HG03354 (cell line): ENCODE measurements at regions not wholly inside any gene's neighbourhood (a gene's known extent, or its start where the extent isn't known, plus 50 kb on each side); places are given as distances from the start of the nearest gene placed in this dataset.
"Not testable (repeated sequence)": the region's sequence is repeated elsewhere in the genome, so short reads cannot be mapped to it uniquely, and the experiment has no call there.

Source experiments
- ATAC-seq: cut with Tn5 transposase; IDR thresholded peaks from one replicate; pipeline ENCODE4 v1.9.1; 2021; ENCODE audit warnings: mild to moderate bottlenecking; ENCODE audit not compliant: unreplicated experiment, poor library complexity, severe bottlenecking

GRCh38 chr20:12744037-12744436 is 264.7 kb upstream of the SPTLC3 start:
- ATAC-seq = no peak

- ATAC-seq = no peak
Observed at GRCh38 chr20:12748359-12748994, 260.3 kb upstream of the SPTLC3 start.

GRCh38 chr20:12750221-12750620 is 258.6 kb upstream of the SPTLC3 start:
- ATAC-seq = no peak

- not testable (repeated sequence) for ATAC-seq
Observed at GRCh38 chr20:12752900-12753693, 255.7 kb upstream of the SPTLC3 start.

GRCh38 chr20:12753742-12754141 is 255.0 kb upstream of the SPTLC3 start:
- ATAC-seq = not testable (repeated sequence)

GRCh38 chr20:12759493-12759892 is 249.3 kb upstream of the SPTLC3 start:
- not testable (repeated sequence) for ATAC-seq

GRCh38 chr20:12762725-12763124 is 246.0 kb upstream of the SPTLC3 start:
- ATAC-seq = no peak

- ATAC-seq = no peak
Observed at GRCh38 chr20:12763406-12763805, 245.4 kb upstream of the SPTLC3 start.

GRCh38 chr20:12764053-12764452 is 244.7 kb upstream of the SPTLC3 start:
- no peak for ATAC-seq

GRCh38 chr20:12764851-12765250 is 243.9 kb upstream of the SPTLC3 start:
- no peak for ATAC-seq

GRCh38 chr20:12773936-12774335 is 234.8 kb upstream of the SPTLC3 start:
- ATAC-seq = no peak

- no peak for ATAC-seq
Observed at GRCh38 chr20:12775041-12775440, 233.7 kb upstream of the SPTLC3 start.

GRCh38 chr20:12777016-12777415 is 231.8 kb upstream of the SPTLC3 start:
- no peak for ATAC-seq

GRCh38 chr20:12786276-12786675 is 222.5 kb upstream of the SPTLC3 start:
- ATAC-seq = no peak

- ATAC-seq = no peak
Observed at GRCh38 chr20:12788632-12789299, 220.0 kb upstream of the SPTLC3 start.

- ATAC-seq = no peak
Observed at GRCh38 chr20:12790859-12791258, 217.9 kb upstream of the SPTLC3 start.

GRCh38 chr20:12798286-12798685 is 210.5 kb upstream of the SPTLC3 start:
- no peak for ATAC-seq

GRCh38 chr20:12808006-12808567 is 200.7 kb upstream of the SPTLC3 start:
- ATAC-seq = no peak

- no peak for ATAC-seq
Observed at GRCh38 chr20:12815231-12815768, 193.5 kb upstream of the SPTLC3 start.

- no peak for ATAC-seq
Observed at GRCh38 chr20:12815778-12816408, 192.9 kb upstream of the SPTLC3 start.
